ENCODE measurements at regions not wholly inside any gene's neighbourhood (a gene's known extent, or its start where the extent isn't known, plus 50 kb on each side); places are given as distances from the start of the nearest gene placed in this dataset.

DNA sequence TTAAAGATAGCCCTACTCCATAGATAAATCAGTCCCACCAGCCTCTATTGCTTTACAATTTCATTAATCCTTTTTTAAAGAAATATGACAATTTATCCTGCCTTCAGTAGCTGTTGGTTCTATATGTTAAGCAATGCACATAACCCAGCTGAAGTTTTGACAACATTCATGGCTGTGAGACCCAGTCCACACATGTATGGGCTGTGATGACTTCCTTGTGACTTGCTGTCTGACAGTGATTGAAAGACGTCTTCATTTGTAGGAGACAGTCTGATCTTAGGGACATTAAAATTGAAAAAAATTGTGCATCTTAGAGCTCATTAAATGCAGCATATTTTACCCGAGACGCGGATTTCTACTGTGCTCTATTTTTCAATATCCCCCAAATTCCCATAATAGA lies 252.0 kb upstream of the ASIC2 start:
- Histone ChIP-seq H3K4me3 (replicated peaks in 1 of 3; ENCODE audit: insufficient read depth in 1 of 3, low read depth in 2 of 3, low read length in 3 of 3) (no peak overlapping the region), H3K27ac (ENCODE audit: extremely low read length, insufficient read depth, low read length) (no peak overlapping the region), H4K20me1 (ENCODE audit: insufficient read depth, low read length) (no peaks in the 10 kb centered on the region), H3K4me2 (ENCODE audit: low read depth, low read length) (no peak overlapping the region), H3K9me3 (ENCODE audit: low read length) (no peaks in the 10 kb centered on the region), H3K9ac (ENCODE audit: insufficient read depth, low read depth, low read length) (no peak overlapping the region), H3K36me3 (replicated peaks in 1 of 2; ENCODE audit: control insufficient read depth in 1 of 2, insufficient read depth in 2 of 2, low read length in 2 of 2) (no peaks in the 10 kb centered on the region), H3K27me3 (ENCODE audit: control insufficient read depth in 1 of 2, insufficient read depth in 2 of 2, low read length in 2 of 2) (no peaks in the 10 kb centered on the region), H2AFZ (ENCODE audit: low read length) (no peak overlapping the region), H3K79me2 (ENCODE audit: insufficient read depth, low read length) (no peaks in the 10 kb centered on the region), H3K4me1 (ENCODE audit: insufficient read depth, low read length) (no peaks in the 10 kb centered on the region)
- BruUV-seq (replicated peaks): no TSS peak
- ChIA-PET CTCF (ENCODE audit: low intra/inter-chr PET ratio, low total read pairs) (no interaction called here), POLR2A (no interaction called here)
- intact Hi-C loops (cut with micrococcal nuclease; ENCODE audit: unreplicated experiment): no loop called here
- no peak for FAIRE-seq
- ATAC-seq: no peak
- 5% methylated on average over 4 of the region's 4 CpGs for WGBS (ENCODE audit: low lambda C conversion rate)
- in situ Hi-C loops (cut with HindIII; ENCODE audit: extremely low pct_ligation_motif_present, low pct_unique_long_range_greater_than_20kb): no loop called here
- DNase-seq (ENCODE audit: low spot score): no peak
- no peak for TF ChIP-seq SNAPC2 (CRISPR knock-in tag; IDR thresholded peaks at IDR 0.05)
- no peak for TF ChIP-seq ARID2 (CRISPR knock-in tag; IDR thresholded peaks at IDR 0.05; ENCODE audit: borderline replicate concordance)
- TF ChIP-seq, protein P1, sequence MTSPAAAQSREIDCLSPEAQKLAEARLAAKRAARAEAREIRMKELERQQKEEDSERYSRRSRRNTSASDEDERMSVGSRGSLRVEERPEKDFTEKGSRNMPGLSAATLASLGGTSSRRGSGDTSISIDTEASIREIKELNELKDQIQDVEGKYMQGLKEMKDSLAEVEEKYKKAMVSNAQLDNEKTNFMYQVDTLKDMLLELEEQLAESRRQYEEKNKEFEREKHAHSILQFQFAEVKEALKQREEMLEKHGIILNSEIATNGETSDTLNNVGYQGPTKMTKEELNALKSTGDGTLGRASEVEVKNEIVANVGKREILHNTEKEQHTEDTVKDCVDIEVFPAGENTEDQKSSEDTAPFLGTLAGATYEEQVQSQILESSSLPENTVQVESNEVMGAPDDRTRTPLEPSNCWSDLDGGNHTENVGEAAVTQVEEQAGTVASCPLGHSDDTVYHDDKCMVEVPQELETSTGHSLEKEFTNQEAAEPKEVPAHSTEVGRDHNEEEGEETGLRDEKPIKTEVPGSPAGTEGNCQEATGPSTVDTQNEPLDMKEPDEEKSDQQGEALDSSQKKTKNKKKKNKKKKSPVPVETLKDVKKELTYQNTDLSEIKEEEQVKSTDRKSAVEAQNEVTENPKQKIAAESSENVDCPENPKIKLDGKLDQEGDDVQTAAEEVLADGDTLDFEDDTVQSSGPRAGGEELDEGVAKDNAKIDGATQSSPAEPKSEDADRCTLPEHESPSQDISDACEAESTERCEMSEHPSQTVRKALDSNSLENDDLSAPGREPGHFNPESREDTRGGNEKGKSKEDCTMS (CRISPR knock-in tag; conservative IDR thresholded peaks at IDR 0.05): no peak
- TF ChIP-seq DR1 (CRISPR knock-in tag; IDR thresholded peaks at IDR 0.05): no peak
- no peak for TF ChIP-seq ZNF543 (CRISPR knock-in tag; IDR thresholded peaks at IDR 0.05)
- no peak for TF ChIP-seq TOE1 (CRISPR knock-in tag; IDR thresholded peaks at IDR 0.05)
- TF ChIP-seq, protein P2, sequence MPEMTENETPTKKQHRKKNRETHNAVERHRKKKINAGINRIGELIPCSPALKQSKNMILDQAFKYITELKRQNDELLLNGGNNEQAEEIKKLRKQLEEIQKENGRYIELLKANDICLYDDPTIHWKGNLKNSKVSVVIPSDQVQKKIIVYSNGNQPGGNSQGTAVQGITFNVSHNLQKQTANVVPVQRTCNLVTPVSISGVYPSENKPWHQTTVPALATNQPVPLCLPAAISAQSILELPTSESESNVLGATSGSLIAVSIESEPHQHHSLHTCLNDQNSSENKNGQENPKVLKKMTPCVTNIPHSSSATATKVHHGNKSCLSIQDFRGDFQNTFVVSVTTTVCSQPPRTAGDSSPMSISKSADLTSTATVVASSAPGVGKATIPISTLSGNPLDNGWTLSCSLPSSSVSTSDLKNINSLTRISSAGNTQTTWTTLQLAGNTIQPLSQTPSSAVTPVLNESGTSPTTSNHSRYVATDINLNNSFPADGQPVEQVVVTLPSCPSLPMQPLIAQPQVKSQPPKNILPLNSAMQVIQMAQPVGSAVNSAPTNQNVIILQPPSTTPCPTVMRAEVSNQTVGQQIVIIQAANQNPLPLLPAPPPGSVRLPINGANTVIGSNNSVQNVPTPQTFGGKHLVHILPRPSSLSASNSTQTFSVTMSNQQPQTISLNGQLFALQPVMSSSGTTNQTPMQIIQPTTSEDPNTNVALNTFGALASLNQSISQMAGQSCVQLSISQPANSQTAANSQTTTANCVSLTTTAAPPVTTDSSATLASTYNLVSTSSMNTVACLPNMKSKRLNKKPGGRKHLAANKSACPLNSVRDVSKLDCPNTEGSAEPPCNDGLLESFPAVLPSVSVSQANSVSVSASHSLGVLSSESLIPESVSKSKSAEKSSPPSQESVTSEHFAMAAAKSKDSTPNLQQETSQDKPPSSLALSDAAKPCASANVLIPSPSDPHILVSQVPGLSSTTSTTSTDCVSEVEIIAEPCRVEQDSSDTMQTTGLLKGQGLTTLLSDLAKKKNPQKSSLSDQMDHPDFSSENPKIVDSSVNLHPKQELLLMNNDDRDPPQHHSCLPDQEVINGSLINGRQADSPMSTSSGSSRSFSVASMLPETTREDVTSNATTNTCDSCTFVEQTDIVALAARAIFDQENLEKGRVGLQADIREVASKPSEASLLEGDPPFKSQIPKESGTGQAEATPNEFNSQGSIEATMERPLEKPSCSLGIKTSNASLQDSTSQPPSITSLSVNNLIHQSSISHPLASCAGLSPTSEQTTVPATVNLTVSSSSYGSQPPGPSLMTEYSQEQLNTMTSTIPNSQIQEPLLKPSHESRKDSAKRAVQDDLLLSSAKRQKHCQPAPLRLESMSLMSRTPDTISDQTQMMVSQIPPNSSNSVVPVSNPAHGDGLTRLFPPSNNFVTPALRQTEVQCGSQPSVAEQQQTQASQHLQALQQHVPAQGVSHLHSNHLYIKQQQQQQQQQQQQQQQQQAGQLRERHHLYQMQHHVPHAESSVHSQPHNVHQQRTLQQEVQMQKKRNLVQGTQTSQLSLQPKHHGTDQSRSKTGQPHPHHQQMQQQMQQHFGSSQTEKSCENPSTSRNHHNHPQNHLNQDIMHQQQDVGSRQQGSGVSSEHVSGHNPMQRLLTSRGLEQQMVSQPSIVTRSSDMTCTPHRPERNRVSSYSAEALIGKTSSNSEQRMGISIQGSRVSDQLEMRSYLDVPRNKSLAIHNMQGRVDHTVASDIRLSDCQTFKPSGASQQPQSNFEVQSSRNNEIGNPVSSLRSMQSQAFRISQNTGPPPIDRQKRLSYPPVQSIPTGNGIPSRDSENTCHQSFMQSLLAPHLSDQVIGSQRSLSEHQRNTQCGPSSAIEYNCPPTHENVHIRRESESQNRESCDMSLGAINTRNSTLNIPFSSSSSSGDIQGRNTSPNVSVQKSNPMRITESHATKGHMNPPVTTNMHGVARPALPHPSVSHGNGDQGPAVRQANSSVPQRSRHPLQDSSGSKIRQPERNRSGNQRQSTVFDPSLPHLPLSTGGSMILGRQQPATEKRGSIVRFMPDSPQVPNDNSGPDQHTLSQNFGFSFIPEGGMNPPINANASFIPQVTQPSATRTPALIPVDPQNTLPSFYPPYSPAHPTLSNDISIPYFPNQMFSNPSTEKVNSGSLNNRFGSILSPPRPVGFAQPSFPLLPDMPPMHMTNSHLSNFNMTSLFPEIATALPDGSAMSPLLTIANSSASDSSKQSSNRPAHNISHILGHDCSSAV (CRISPR knock-in tag; IDR thresholded peaks at IDR 0.05; ENCODE audit: borderline replicate concordance): no peak
- TF ChIP-seq, protein P3, sequence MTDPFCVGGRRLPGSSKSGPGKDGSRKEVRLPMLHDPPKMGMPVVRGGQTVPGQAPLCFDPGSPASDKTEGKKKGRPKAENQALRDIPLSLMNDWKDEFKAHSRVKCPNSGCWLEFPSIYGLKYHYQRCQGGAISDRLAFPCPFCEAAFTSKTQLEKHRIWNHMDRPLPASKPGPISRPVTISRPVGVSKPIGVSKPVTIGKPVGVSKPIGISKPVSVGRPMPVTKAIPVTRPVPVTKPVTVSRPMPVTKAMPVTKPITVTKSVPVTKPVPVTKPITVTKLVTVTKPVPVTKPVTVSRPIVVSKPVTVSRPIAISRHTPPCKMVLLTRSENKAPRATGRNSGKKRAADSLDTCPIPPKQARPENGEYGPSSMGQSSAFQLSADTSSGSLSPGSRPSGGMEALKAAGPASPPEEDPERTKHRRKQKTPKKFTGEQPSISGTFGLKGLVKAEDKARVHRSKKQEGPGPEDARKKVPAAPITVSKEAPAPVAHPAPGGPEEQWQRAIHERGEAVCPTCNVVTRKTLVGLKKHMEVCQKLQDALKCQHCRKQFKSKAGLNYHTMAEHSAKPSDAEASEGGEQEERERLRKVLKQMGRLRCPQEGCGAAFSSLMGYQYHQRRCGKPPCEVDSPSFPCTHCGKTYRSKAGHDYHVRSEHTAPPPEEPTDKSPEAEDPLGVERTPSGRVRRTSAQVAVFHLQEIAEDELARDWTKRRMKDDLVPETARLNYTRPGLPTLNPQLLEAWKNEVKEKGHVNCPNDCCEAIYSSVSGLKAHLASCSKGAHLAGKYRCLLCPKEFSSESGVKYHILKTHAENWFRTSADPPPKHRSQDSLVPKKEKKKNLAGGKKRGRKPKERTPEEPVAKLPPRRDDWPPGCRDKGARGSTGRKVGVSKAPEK (CRISPR knock-in tag; IDR thresholded peaks at IDR 0.05; ENCODE audit: borderline replicate concordance): no peak
- TF ChIP-seq, protein P4, sequence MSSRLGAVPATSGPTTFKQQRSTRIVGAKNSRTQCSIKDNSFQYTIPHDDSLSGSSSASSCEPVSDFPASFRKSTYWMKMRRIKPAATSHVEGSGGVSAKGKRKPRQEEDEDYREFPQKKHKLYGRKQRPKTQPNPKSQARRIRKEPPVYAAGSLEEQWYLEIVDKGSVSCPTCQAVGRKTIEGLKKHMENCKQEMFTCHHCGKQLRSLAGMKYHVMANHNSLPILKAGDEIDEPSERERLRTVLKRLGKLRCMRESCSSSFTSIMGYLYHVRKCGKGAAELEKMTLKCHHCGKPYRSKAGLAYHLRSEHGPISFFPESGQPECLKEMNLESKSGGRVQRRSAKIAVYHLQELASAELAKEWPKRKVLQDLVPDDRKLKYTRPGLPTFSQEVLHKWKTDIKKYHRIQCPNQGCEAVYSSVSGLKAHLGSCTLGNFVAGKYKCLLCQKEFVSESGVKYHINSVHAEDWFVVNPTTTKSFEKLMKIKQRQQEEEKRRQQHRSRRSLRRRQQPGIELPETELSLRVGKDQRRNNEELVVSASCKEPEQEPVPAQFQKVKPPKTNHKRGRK (CRISPR knock-in tag; IDR thresholded peaks at IDR 0.05): no peak
- no peak for TF ChIP-seq NFRKB (IDR thresholded peaks at IDR 0.05)

All from HepG2 (cell line).